Lower leg skin (tissue), 4 donors: ENCODE measurements at regions not wholly inside any gene's neighbourhood (a gene's known extent, or its start where the extent isn't known, plus 50 kb on each side); places are given as distances from the start of the nearest gene placed in this dataset.
"Not testable (repeated sequence)": the region's sequence is repeated elsewhere in the genome, so short reads cannot be mapped to it uniquely, and the experiment has no call there.

Experiments
- DNase-seq, 2 donors: peaks; one replicate each; pipeline ENCODE4 v3.0.0-alpha.2; 2019; ENCODE audit warnings: low spot score in 2 of 2
- H3K4me3 ChIP-seq: fragments of 200-600 bp; sonication (generic); 2 replicates; pipeline ENCODE4 v1.5.1; 2017; ENCODE audit warnings: mild to moderate bottlenecking, low read depth; ENCODE audit not compliant: poor library complexity, severe bottlenecking
- CTCF ChIP-seq, 3 donors: fragments of 450-650 bp; IDR thresholded peaks; one replicate each; pipeline ENCODE4 v1.5.1; 2016; ENCODE audit warnings: antibody characterized with exemption in 3 of 3, mild to moderate bottlenecking in 3 of 3, moderate library complexity in 2 of 3
- POLR2A ChIP-seq, 2 donors: fragments of 450-650 bp; IDR thresholded peaks; one replicate each; pipeline ENCODE4 v1.6.1; 2016 to 2017; ENCODE audit warnings: antibody characterized with exemption in 2 of 2, mild to moderate bottlenecking in 1 of 2, moderate library complexity in 1 of 2
- WGBS, 2 donors: methylation state at CpG; one replicate each; pipeline ENCODE4 v1.1.5; 2018; 5-methylcytosine and 5-hydroxymethylcytosine counted together
- intact Hi-C: fragments of 100-400 bp; cut with DNase I; formaldehyde crosslinking; loops from one replicate; pipeline ENCODE4 v1.15.0; 2023; ENCODE audit warnings: low total_unique reads

- no peak for DNase-seq
- H3K4me3 ChIP-seq: no peak overlapping the region
- 63 to 82% methylated on average over 1 of the region's 1 CpG for WGBS, 2 donors
- intact Hi-C loops: no loop called here
- TF ChIP-seq POLR2A (IDR thresholded peaks at IDR 0.05): no peak
Measured at GRCh38 chr6:115750292-115750691, 310.4 kb downstream of the FRK start.

- DNase-seq: no peak
- no peak overlapping the region for H3K4me3 ChIP-seq
- no peak for TF ChIP-seq POLR2A (IDR thresholded peaks at IDR 0.05)
- intact Hi-C loops: no loop called here
- 0 to 2% methylated on average over 1 of the region's 1 CpG for WGBS, 2 donors
Measured at GRCh38 chr6:115747719-115748118, 313.0 kb downstream of the FRK start.

- H3K4me3 ChIP-seq, DNase-seq, intact Hi-C loops: not testable (repeated sequence)
- 78 to 87% methylated on average over 3 of the region's 3 CpGs for WGBS, 2 donors
Measured at GRCh38 chr6:115746583-115746982, 314.1 kb downstream of the FRK start.

GRCh38 chr6:115740907-115741306 lies 319.8 kb downstream of the FRK start:
- TF ChIP-seq CTCF (IDR thresholded peaks at IDR 0.05) (no peak), POLR2A (IDR thresholded peaks at IDR 0.05) (no peak)
- no peak overlapping the region for H3K4me3 ChIP-seq
- DNase-seq: no peak
- 48 to 57% methylated on average over 1 of the region's 1 CpG for WGBS, 2 donors
- intact Hi-C loops: no loop called here

GRCh38 chr6:115735610-115736009 lies 325.1 kb downstream of the FRK start:
- WGBS, 2 donors: 92 to 94% methylated on average over 5 of the region's 5 CpGs
- DNase-seq: no peak
- TF ChIP-seq POLR2A (IDR thresholded peaks at IDR 0.05) (no peak), CTCF (IDR thresholded peaks at IDR 0.05) (no peak)
- intact Hi-C loops: no loop called here
- H3K4me3 ChIP-seq: no peak overlapping the region

- intact Hi-C loops: no loop called here
Measured at GRCh38 chr6:115733426-115733825, 327.3 kb downstream of the FRK start.

GRCh38 chr6:115729036-115729435 lies 331.7 kb downstream of the FRK start:
- intact Hi-C loops: no loop called here
- no peak for TF ChIP-seq CTCF (IDR thresholded peaks at IDR 0.05)
- no peak for TF ChIP-seq POLR2A (IDR thresholded peaks at IDR 0.05)
- WGBS, 2 donors: 76 to 79% methylated on average over 5 of the region's 5 CpGs
- H3K4me3 ChIP-seq: no peak overlapping the region
- no peak for DNase-seq

More at GRCh38 chr6:115733426-115733825, 327.3 kb downstream of the FRK start:
- TF ChIP-seq CTCF (IDR thresholded peaks at IDR 0.05) (no peak), POLR2A (IDR thresholded peaks at IDR 0.05) (no peak)
- DNase-seq: no peak
- H3K4me3 ChIP-seq: no peak overlapping the region
